Endodermal cell (in vitro differentiated cells): ENCODE measurements at regions not wholly inside any gene's neighbourhood (a gene's known extent, or its start where the extent isn't known, plus 50 kb on each side); places are given as distances from the start of the nearest gene placed in this dataset.

Experiments used
- DNase-seq: peaks from one replicate; pipeline ENCODE4 v3.0.0-alpha.2; 2017
- H3K27ac ChIP-seq: 2 replicates; pipeline ENCODE4 v1.5.1; 2013; ENCODE audit warnings: mild to moderate bottlenecking, low read depth, low read length, moderate library complexity
- H3K27me3 ChIP-seq: 2 replicates; pipeline ENCODE4 v1.6.1; 2013; ENCODE audit warnings: mild to moderate bottlenecking, low read length, moderate library complexity; ENCODE audit not compliant: insufficient read depth, control insufficient read depth, poor library complexity, severe bottlenecking
- H3K36me3 ChIP-seq: 2 replicates; pipeline ENCODE4 v1.7.0; 2013; ENCODE audit warnings: mild to moderate bottlenecking, low read length, moderate library complexity; ENCODE audit not compliant: control insufficient read depth, insufficient read depth
- H3K4me1 ChIP-seq: one replicate; pipeline ENCODE4 v1.7.0; 2013; ENCODE audit warnings: low read length; ENCODE audit not compliant: control insufficient read depth, insufficient read depth
- H3K4me3 ChIP-seq: 2 replicates; pipeline ENCODE4 v1.5.1; 2013; ENCODE audit warnings: mild to moderate bottlenecking, low read length, moderate library complexity
- H3K9ac ChIP-seq: 2 replicates; pipeline ENCODE4 v1.6.1; 2013; ENCODE audit warnings: mild to moderate bottlenecking, low read length, moderate library complexity; ENCODE audit not compliant: poor library complexity, severe bottlenecking; ENCODE audit errors: extremely low read depth
- H3K9me3 ChIP-seq: 2 replicates; pipeline ENCODE4 v1.6.1; 2013; ENCODE audit warnings: mild to moderate bottlenecking, low read length, moderate library complexity; ENCODE audit not compliant: control insufficient read depth
- H3K27ac Mint-ChIP-seq: 2 replicates; pipeline ENCODE4 v1.8.0; 2020; ENCODE audit warnings: mixed read lengths
- H3K27me3 Mint-ChIP-seq: 2 replicates; pipeline ENCODE4 v1.8.0; 2021; ENCODE audit warnings: mild to moderate bottlenecking, mixed read lengths; ENCODE audit not compliant: insufficient read depth
- H3K36me3 Mint-ChIP-seq: 2 replicates; pipeline ENCODE4 v1.8.0; 2020; ENCODE audit warnings: low read depth, mixed read lengths
- H3K4me1 Mint-ChIP-seq: 2 replicates; pipeline ENCODE4 v1.8.0; 2020; ENCODE audit warnings: mixed read lengths
- H3K4me3 Mint-ChIP-seq: 2 replicates; pipeline ENCODE4 v1.8.0; 2020; ENCODE audit warnings: mild to moderate bottlenecking, moderate library complexity, mixed read lengths
- H3K9me3 Mint-ChIP-seq: 2 replicates; pipeline ENCODE4 v1.8.0; 2020; ENCODE audit warnings: mild to moderate bottlenecking, mixed read lengths
- CTCF ChIP-seq: fragments of 200-600 bp; sonication (generic); conservative IDR thresholded peaks from 2 replicates; pipeline ENCODE4 v1.5.0; 2021; ENCODE audit warnings: antibody characterized with exemption, mild to moderate bottlenecking
- WGBS, 2 experiments: methylation state at CpG; one replicate each; pipeline versions ENCODE4 v1.1.5 to v1.1.7; 2013; ENCODE audit warnings: missing lambda C conversion rate in 2 of 2, mixed read lengths in 1 of 2; ENCODE audit not compliant: insufficient coverage in 1 of 2, insufficient read length in 1 of 2; 5-methylcytosine and 5-hydroxymethylcytosine counted together

GRCh38 chr15:77538793-77539497 is 93.8 kb downstream of the LINGO1 start:
- Histone ChIP-seq H3K4me1 (no peaks in the 10 kb centered on the region), H3K4me3 (no peak overlapping the region), H3K36me3 (no peaks in the 10 kb centered on the region), H3K27me3 (peaks cover under 1% of the 10 kb centered on the region), H3K9ac (no peak overlapping the region), H3K27ac (no peak overlapping the region), H3K9me3 (no peaks in the 10 kb centered on the region)
- Mint-ChIP-seq H3K36me3 (no peaks in the 10 kb centered on the region), H3K27ac (no peak overlapping the region), H3K4me3 (no peak overlapping the region), H3K9me3 (no peaks in the 10 kb centered on the region), H3K27me3 (peaks cover 19% of the 10 kb centered on the region), H3K4me1 (peaks cover 15% of the 10 kb centered on the region)
- no peak for DNase-seq
- 84 to 89% methylated on average over 5 of the region's 5 CpGs for WGBS, 2 experiments
- no peak for TF ChIP-seq CTCF

- peak overlapping the region; percentile 70 for H3K27ac ChIP-seq
- 78 to 81% methylated on average over 7 of the region's 7 CpGs for WGBS, 2 experiments
- H3K4me1 Mint-ChIP-seq: peaks cover 21% of the 10 kb centered on the region
Observed at GRCh38 chr15:77538027-77538451, 94.7 kb downstream of the LINGO1 start.

GRCh38 chr15:77537006-77537405 is 95.7 kb downstream of the LINGO1 start:
- no peak for DNase-seq

More at GRCh38 chr15:77538027-77538451, 94.7 kb downstream of the LINGO1 start:
- Histone ChIP-seq H3K36me3 (no peaks in the 10 kb centered on the region), H3K27me3 (no peaks in the 10 kb centered on the region), H3K9ac (no peak overlapping the region), H3K9me3 (no peaks in the 10 kb centered on the region), H3K4me1 (no peaks in the 10 kb centered on the region), H3K4me3 (no peak overlapping the region)
- Mint-ChIP-seq H3K4me3 (no peak overlapping the region), H3K27ac (no peak overlapping the region), H3K27me3 (peaks cover 19% of the 10 kb centered on the region), H3K36me3 (no peaks in the 10 kb centered on the region), H3K9me3 (no peaks in the 10 kb centered on the region)
- no peak for DNase-seq
- TF ChIP-seq CTCF: no peak

More at GRCh38 chr15:77537006-77537405, 95.7 kb downstream of the LINGO1 start:
- Histone ChIP-seq H3K4me1 (no peaks in the 10 kb centered on the region), H3K36me3 (no peaks in the 10 kb centered on the region), H3K27ac (peak overlapping the region; percentile 70), H3K9me3 (no peaks in the 10 kb centered on the region), H3K27me3 (no peaks in the 10 kb centered on the region), H3K9ac (no peak overlapping the region), H3K4me3 (no peak overlapping the region)
- H3K9me3 Mint-ChIP-seq: no peaks in the 10 kb centered on the region
- H3K27ac Mint-ChIP-seq: no peak overlapping the region
- H3K4me3 Mint-ChIP-seq: no peak overlapping the region
- peaks cover 17% of the 10 kb centered on the region for H3K27me3 Mint-ChIP-seq
- H3K4me1 Mint-ChIP-seq: peaks cover 21% of the 10 kb centered on the region
- no peaks in the 10 kb centered on the region for H3K36me3 Mint-ChIP-seq
- 67 to 86% methylated on average over 1 of the region's 1 CpG for WGBS, 2 experiments
- no peak for TF ChIP-seq CTCF
